HCT116 (cell line): ENCODE measurements at regions not wholly inside any gene's neighbourhood (a gene's known extent, or its start where the extent isn't known, plus 50 kb on each side); places are given as distances from the start of the nearest gene placed in this dataset.

Source experiments
- ATAC-seq: fragments of 200-7000 bp; cut with Tn5 transposase; 2 replicates; pipeline ENCODE4 v1.9.1; 2020; ENCODE audit warnings: mild to moderate bottlenecking, moderate library complexity
- BruUV-seq: library from RNA; stranded (reverse); fragments of 400-500 nt; replicated peaks from 2 replicates; lab custom pipeline; 2021; lab: Mats Ljungman, UMichigan
- CTCF ChIA-PET: fragments of 300-600 bp; sonication (Branson Sonifier 250); formaldehyde crosslinking; loops from one replicate; lab custom pipeline; 2021; ENCODE audit warnings: antibody characterized with exemption; lab: Charles Lee
- POLR2A ChIA-PET: fragments of 300-600, 350-600 bp; sonication (Branson Sonifier 250); formaldehyde crosslinking; loops from one replicate; lab custom pipeline; 2021; ENCODE audit warnings: antibody characterized with exemption; lab: Charles Lee
- RAD21 ChIA-PET, 2 experiments: fragments of 300-600 bp; sonication (Branson Sonifier 250); formaldehyde crosslinking; loops; one replicate each; lab custom pipeline; 2023; ENCODE audit warnings: low total read pairs in 2 of 2; ENCODE audit not compliant: uncharacterized antibody in 2 of 2, unreplicated experiment in 2 of 2, low non-redundant PET in 1 of 2; lab: Charles Lee
- DNase-seq: peaks from one replicate; pipeline ENCODE4 v3.0.0-alpha.2; 2010; ENCODE audit warnings: low read depth, low spot score
- H2AFZ ChIP-seq: fragments of 200-600 bp; shearing (Covaris generic), sonication (generic); 2 replicates; pipeline ENCODE4 v1.6.1; 2017; ENCODE audit warnings: low read depth, mixed run types, mixed read lengths, antibody characterized with exemption, low read length; ENCODE audit not compliant: poor library complexity, severe bottlenecking
- H3K27ac ChIP-seq: 2 replicates; pipeline ENCODE4 v1.5.1; 2012; ENCODE audit warnings: low read depth, low read length
- H3K27me3 ChIP-seq: fragments of 200-600 bp; sonication (generic); 2 replicates; pipeline ENCODE4 v1.6.1; 2016; ENCODE audit warnings: mixed run types, low read length, mixed read lengths; ENCODE audit not compliant: insufficient read depth
- H3K36me3 ChIP-seq, 2 experiments: fragments of 200-500 bp in 1 of 2; fragments of 200-600 bp in 1 of 2; sonication (Bioruptor generic) in 1 of 2; sonication (generic) in 1 of 2; 2 replicates each; pipeline versions ENCODE4 v1.5.1 to v1.6.1; 2014 to 2016; ENCODE audit warnings: low read length in 2 of 2, inconsistent platforms in 1 of 2, mixed read lengths in 1 of 2, mixed run types in 1 of 2; ENCODE audit not compliant: insufficient read depth in 2 of 2, control insufficient read depth in 1 of 2
- H3K4me1 ChIP-seq, 2 experiments: fragments of 200-600 bp in 1 of 2; sonication (generic) in 1 of 2; 2 replicates each; pipeline versions ENCODE4 v1.5.1 to v1.6.1; 2012 to 2017; ENCODE audit warnings: low read length in 2 of 2, inconsistent platforms in 1 of 2, mild to moderate bottlenecking in 1 of 2, mixed read lengths in 1 of 2, mixed run types in 1 of 2, moderate library complexity in 1 of 2; ENCODE audit not compliant: insufficient read depth in 2 of 2, control insufficient read depth in 1 of 2
- H3K4me2 ChIP-seq: fragments of 200-600 bp; sonication (generic); 2 replicates; pipeline ENCODE4 v1.6.1; 2017; ENCODE audit warnings: mixed run types, low read length, mixed read lengths
- H3K4me3 ChIP-seq, 2 experiments: fragments of 200-600 bp in 1 of 2; sonication (generic) in 1 of 2; replicated peaks in 1 of 2; 2 replicates each; pipeline ENCODE4 v1.5.1; 2011 to 2016; ENCODE audit warnings: low read length in 2 of 2, control low read depth in 1 of 2, low read depth in 1 of 2, mild to moderate bottlenecking in 1 of 2, mixed read lengths in 1 of 2, mixed run types in 1 of 2
- H3K79me2 ChIP-seq: fragments of 200-600 bp; sonication (generic); 2 replicates; pipeline ENCODE4 v1.6.1; 2017; ENCODE audit warnings: mild to moderate bottlenecking, mixed run types, low read length, moderate library complexity, mixed read lengths; ENCODE audit not compliant: insufficient read depth
- H3K9ac ChIP-seq: fragments of 200-600 bp; sonication (generic); 2 replicates; pipeline ENCODE4 v1.6.1; 2016; ENCODE audit warnings: low read length, mixed read lengths
- H3K9me2 ChIP-seq: fragments of 200-600 bp; sonication (generic), shearing (Covaris generic); 2 replicates; pipeline ENCODE4 v1.6.1; 2017; ENCODE audit warnings: mixed run types, mild to moderate bottlenecking, moderate library complexity; ENCODE audit not compliant: insufficient read depth
- H3K9me3 ChIP-seq, 2 experiments: fragments of 200-500 bp in 1 of 2; fragments of 200-600 bp in 1 of 2; sonication (Bioruptor generic) in 1 of 2; sonication (generic) in 1 of 2; 2 replicates each; pipeline ENCODE4 v1.6.1; 2014 to 2017; ENCODE audit warnings: low read length in 2 of 2, mixed read lengths in 2 of 2, inconsistent platforms in 1 of 2, low read depth in 1 of 2, mild to moderate bottlenecking in 1 of 2, mixed run types in 1 of 2, moderate library complexity in 1 of 2; ENCODE audit not compliant: control insufficient read depth in 1 of 2, insufficient read depth in 1 of 2
- H4K20me1 ChIP-seq: fragments of 200-600 bp; sonication (generic), shearing (Covaris generic); 2 replicates; pipeline ENCODE4 v1.6.1; 2017; ENCODE audit warnings: mixed run types, mild to moderate bottlenecking, moderate library complexity; ENCODE audit not compliant: insufficient read depth
- ATF3 ChIP-seq: IDR thresholded peaks from 2 replicates; pipeline ENCODE4 v1.6.1; 2012
- CEBPB ChIP-seq: IDR thresholded peaks from 2 replicates; pipeline ENCODE4 v1.6.1; 2012; ENCODE audit warnings: low read depth
- EGR1 ChIP-seq: IDR thresholded peaks from 2 replicates; pipeline ENCODE4 v1.6.1; 2012; ENCODE audit warnings: low read depth
- ELF1 ChIP-seq: IDR thresholded peaks from 2 replicates; pipeline ENCODE4 v1.6.1; 2012; ENCODE audit warnings: low read depth, borderline replicate concordance
- FOSL1 ChIP-seq: IDR thresholded peaks from 2 replicates; pipeline ENCODE4 v1.6.1; 2012; ENCODE audit warnings: low read depth
- JUND ChIP-seq: IDR thresholded peaks from 2 replicates; pipeline ENCODE4 v1.6.1; 2012
- POLR2A ChIP-seq: IDR thresholded peaks from 2 replicates; pipeline ENCODE4 v1.7.0; 2011; ENCODE audit warnings: borderline replicate concordance; ENCODE audit not compliant: insufficient read depth, insufficient read length; ENCODE audit errors: extremely low read depth
- POLR2AphosphoS5 ChIP-seq: IDR thresholded peaks from 2 replicates; pipeline ENCODE4 v1.6.1; 2011; ENCODE audit warnings: mild to moderate bottlenecking, low read depth, low read length, moderate library complexity
- RAD21 ChIP-seq: IDR thresholded peaks from 2 replicates; pipeline ENCODE4 v1.6.1; 2012; ENCODE audit warnings: low read depth, mild to moderate bottlenecking
- SIN3A ChIP-seq: IDR thresholded peaks from 2 replicates; pipeline ENCODE4 v1.6.1; 2012; ENCODE audit warnings: low read depth
- SP1 ChIP-seq: IDR thresholded peaks from 2 replicates; pipeline ENCODE4 v1.6.1; 2012; ENCODE audit warnings: low read depth
- SRF ChIP-seq: IDR thresholded peaks from 2 replicates; pipeline ENCODE4 v1.6.1; 2012; ENCODE audit warnings: low read depth
- ZFX ChIP-seq: fragments of 450-650 bp; IDR thresholded peaks from 2 replicates; pipeline ENCODE4 v1.6.1; 2017
- intact Hi-C: fragments of 100-400 bp; cut with micrococcal nuclease; formaldehyde crosslinking; loops from 2 replicates; pipeline ENCODE4 v1.10.0; 2022
- TF ChIP-seq, protein P1 (sequence below): IDR thresholded peaks from 2 replicates; pipeline ENCODE4 v1.6.1; 2012
- TF ChIP-seq, protein P2 (sequence below): IDR thresholded peaks from 2 replicates; pipeline ENCODE4 v1.6.1; 2012; ENCODE audit warnings: low read depth
- TF ChIP-seq, protein P3 (sequence below): IDR thresholded peaks from 2 replicates; pipeline ENCODE4 v1.6.1; 2011; ENCODE audit warnings: mild to moderate bottlenecking, low read length, moderate library complexity; ENCODE audit not compliant: insufficient replicate concordance; ENCODE audit errors: extremely low read depth

DNA sequence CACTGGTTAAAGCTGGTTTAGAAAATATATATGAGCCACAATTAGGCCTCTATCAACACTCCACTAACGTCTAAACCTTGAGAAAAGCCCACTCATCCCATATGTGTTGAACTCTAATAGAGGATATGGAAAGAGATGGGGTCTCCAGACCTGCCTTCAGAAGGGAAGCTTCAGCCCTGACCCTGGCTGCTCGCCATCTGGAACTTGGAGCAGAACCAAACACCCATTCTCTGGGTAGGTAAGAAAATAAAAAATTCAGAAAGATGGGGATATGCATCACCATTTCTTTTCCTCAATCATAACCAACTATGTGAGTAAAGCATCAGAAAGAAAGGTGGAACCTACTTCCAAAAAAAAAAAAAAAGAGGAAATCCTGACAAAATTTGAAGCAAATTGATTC is 666.2 kb downstream of the PTPRC start:
- RAD21 ChIA-PET: no interaction called here
- H2AFZ ChIP-seq: no peak overlapping the region
- no peaks in the 10 kb centered on the region for H3K9me3 ChIP-seq
- H3K9me2 ChIP-seq: no peaks in the 10 kb centered on the region
- H3K27me3 ChIP-seq: no peaks in the 10 kb centered on the region
- H3K9ac ChIP-seq: no peak overlapping the region
- H3K79me2 ChIP-seq: no peaks in the 10 kb centered on the region
- intact Hi-C loops: no loop called here
- H3K4me2 ChIP-seq: no peak overlapping the region
- POLR2A ChIA-PET: no interaction called here
- CTCF ChIA-PET: no interaction called here
- TF ChIP-seq SRF: no peak
- TF ChIP-seq SP1: no peak
- no peak for TF ChIP-seq ZFX
- TF ChIP-seq, protein P1, sequence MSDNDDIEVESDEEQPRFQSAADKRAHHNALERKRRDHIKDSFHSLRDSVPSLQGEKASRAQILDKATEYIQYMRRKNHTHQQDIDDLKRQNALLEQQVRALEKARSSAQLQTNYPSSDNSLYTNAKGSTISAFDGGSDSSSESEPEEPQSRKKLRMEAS: no peak
- TF ChIP-seq RAD21: no peak
- TF ChIP-seq EGR1: no peak
- TF ChIP-seq SIN3A: no peak
- no peak for TF ChIP-seq FOSL1
- TF ChIP-seq CEBPB: no peak
- TF ChIP-seq POLR2A: no peak
- TF ChIP-seq JUND: no peak
- TF ChIP-seq, protein P2, sequence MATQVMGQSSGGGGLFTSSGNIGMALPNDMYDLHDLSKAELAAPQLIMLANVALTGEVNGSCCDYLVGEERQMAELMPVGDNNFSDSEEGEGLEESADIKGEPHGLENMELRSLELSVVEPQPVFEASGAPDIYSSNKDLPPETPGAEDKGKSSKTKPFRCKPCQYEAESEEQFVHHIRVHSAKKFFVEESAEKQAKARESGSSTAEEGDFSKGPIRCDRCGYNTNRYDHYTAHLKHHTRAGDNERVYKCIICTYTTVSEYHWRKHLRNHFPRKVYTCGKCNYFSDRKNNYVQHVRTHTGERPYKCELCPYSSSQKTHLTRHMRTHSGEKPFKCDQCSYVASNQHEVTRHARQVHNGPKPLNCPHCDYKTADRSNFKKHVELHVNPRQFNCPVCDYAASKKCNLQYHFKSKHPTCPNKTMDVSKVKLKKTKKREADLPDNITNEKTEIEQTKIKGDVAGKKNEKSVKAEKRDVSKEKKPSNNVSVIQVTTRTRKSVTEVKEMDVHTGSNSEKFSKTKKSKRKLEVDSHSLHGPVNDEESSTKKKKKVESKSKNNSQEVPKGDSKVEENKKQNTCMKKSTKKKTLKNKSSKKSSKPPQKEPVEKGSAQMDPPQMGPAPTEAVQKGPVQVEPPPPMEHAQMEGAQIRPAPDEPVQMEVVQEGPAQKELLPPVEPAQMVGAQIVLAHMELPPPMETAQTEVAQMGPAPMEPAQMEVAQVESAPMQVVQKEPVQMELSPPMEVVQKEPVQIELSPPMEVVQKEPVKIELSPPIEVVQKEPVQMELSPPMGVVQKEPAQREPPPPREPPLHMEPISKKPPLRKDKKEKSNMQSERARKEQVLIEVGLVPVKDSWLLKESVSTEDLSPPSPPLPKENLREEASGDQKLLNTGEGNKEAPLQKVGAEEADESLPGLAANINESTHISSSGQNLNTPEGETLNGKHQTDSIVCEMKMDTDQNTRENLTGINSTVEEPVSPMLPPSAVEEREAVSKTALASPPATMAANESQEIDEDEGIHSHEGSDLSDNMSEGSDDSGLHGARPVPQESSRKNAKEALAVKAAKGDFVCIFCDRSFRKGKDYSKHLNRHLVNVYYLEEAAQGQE: no peak
- TF ChIP-seq, protein P3, sequence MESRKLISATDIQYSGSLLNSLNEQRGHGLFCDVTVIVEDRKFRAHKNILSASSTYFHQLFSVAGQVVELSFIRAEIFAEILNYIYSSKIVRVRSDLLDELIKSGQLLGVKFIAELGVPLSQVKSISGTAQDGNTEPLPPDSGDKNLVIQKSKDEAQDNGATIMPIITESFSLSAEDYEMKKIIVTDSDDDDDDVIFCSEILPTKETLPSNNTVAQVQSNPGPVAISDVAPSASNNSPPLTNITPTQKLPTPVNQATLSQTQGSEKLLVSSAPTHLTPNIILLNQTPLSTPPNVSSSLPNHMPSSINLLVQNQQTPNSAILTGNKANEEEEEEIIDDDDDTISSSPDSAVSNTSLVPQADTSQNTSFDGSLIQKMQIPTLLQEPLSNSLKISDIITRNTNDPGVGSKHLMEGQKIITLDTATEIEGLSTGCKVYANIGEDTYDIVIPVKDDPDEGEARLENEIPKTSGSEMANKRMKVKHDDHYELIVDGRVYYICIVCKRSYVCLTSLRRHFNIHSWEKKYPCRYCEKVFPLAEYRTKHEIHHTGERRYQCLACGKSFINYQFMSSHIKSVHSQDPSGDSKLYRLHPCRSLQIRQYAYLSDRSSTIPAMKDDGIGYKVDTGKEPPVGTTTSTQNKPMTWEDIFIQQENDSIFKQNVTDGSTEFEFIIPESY: no peak
- no peak for TF ChIP-seq ATF3
- no peak for TF ChIP-seq ELF1
- TF ChIP-seq POLR2AphosphoS5: no peak
- no peaks in the 10 kb centered on the region for H3K36me3 ChIP-seq
- no peak overlapping the region for H3K4me3 ChIP-seq
- no peak overlapping the region for H3K27ac ChIP-seq
- BruUV-seq: no TSS peak
- H4K20me1 ChIP-seq: no peaks in the 10 kb centered on the region
- ATAC-seq (no peak), DNase-seq (no peak)
- no peaks in the 10 kb centered on the region for H3K4me1 ChIP-seq
